Stimulated activated CD8-positive, alpha-beta memory T cell treated with anti-CD3 and anti-CD28 coated beads, Interleukin-12 subunit alpha, Interleukin-12 subunit beta, amount 100 ng/mL, for 24 hours (primary cell): ENCODE measurements at regions not wholly inside any gene's neighbourhood (a gene's known extent, or its start where the extent isn't known, plus 50 kb on each side); places are given as distances from the start of the nearest gene placed in this dataset.

Source experiments
- DNase-seq: peaks from one replicate; pipeline ENCODE4 v3.0.0-alpha.2; 2020; ENCODE audit errors: extremely low read depth

DNA sequence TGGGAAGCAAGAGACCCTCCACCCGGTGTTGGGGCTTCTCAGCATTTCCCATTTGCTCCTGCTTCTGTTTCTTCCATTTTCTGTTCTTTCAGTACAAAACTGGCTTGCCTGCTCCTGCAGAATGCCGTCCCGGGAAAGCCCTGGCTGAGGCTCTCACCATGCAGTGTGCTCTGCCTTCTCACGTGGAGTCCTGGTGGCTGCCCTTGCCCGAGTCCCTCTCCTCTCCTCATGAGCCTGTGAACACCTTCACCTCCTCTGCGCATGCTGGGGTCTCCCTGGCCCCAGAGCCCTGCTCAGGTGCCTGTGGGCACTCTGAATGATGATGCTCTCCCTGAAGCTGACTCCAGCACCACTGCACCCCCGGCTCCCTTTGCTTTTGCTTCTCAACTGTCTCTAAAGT lies 752.0 kb downstream of the QKI start:
- DNase-seq: no peak

DNA sequence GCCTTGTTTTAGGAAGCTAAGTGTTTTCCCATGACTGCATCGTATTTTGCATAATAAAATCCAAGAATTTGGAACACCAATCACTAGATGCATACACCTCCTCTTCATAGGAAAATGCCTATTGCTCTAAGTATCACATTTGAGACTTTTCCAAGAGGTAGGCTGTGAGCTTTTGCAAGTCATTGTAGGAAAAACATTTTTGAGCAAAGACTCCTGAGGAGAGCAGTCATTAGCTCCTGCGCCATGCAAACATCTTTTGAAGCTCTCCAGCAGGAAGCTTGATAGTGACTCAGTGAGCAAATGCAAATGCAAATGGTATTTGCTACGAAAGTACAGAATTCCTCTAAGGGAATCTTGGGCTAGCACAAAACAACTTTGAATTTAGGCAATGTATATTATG lies 750.4 kb downstream of the QKI start:
- DNase-seq: no peak

DNA sequence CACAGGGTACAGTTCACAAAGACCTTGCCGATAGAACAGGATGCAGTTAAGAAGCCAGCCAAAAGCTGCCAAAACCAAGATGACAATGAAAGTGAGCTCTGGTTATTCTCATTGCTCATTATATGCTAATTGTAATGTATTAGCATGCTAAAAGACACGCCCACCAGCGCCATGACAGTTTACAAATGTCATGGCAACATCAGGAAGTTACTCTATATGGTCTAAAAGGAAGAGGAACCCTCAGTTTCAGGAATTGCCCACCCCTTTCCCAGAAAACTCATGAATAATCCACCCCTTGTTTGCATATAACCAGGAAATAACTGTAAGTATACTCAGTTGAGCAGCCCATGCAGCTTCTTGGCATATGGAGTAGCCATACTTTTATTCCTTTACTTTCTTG lies 748.7 kb downstream of the QKI start:
- DNase-seq: no peak

DNA sequence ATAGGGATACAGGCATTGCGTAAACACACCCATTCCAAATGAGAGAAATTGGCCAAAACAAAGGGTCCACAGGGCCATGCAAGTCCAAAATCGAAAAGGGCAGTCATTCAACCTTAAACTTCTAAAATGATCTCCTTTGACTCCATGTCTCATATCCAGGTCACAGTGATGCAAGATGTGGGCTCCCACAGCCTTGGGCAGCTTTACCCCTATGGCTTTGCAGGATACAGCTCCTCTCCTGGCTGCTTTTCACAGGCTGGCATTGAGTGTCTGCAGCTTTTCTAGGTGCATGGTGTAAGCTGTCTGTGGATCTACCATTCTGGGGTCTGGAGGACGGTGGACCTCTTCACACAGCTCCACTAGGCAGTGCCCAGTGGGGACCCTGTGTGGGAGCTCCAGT lies 744.5 kb downstream of the QKI start:
- no peak for DNase-seq

DNA sequence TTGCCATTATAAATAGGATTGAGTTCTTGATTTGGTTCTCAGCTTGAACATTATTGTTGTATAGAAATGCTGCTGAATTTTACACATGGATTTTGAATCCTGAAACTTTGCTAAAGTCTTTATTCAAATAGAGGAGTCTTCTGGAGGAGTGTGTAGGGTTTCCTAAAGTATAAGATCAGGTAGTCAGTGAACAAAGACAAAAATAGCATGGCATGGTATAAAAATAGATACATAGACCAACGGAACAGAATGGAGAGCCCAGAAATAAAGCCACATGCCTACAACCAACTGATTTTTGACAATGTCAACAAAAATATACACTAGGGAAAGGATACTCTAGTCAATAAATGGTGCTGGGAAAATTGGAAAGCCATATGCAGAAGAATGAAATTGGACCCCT lies 740.1 kb downstream of the QKI start:
- no peak for DNase-seq

DNA sequence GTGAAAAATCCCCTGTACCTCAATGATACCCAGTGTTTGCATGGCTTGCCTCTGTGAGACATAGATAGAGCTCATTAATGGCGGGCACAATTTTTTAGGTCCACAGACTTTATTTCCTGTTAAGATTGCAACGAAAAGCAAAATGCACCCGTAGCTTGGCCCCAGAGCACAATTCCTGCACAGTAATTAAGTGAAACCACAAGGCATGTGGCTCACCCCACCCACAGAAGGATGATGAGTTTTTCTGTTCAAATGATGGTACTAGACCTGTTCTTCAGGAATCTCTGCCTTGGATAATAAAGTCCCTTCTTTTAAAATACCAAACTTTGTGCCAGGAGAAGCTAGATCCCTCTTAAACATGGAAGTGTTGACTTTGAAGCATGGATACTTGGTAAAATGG lies 738.1 kb downstream of the QKI start:
- DNase-seq: no peak

DNA sequence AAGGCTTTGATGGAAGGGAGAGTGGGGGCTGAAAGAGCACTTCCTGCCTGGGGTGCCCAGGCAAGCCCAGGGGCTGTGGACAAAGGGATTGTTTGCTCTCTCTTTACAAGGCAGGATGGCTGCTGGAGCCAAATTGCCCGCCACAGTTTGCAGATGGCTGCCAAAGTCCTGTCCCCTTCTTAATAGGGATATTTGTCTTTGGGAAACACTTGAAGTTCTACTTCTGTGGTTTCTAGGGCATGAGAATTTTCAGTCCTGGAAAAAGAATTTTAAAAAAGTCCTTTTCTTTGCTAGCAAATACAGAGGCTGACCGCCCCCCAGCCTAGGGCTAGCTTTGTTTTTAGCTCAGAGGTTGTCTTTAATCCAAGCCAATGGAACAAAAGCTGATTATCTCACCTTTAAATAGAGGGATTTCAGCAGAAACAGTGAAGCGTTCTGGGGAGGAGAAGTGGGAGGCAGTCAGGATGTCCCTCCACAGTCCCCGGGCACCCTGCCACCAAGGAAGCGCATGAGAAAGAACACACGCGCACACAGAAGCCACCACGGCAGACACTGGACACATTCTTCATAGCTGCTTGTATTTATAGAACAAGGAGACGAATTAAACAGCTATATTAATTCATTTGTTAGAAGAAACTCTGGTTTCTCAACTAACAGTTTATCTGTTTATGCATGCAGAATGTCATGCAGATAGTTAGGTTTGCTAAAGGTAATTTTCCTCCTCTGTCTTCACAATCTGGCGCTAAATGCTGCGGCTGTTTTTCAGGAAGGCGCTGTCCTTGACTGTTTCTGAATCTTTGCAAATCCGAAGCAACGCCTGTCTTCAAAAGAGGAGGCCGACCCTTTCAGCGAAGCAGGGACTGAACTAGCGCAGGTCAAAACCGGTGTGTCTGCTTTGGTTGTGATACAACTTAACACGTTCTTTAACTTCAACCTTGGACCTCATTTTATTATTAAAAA lies 736.9 kb downstream of the QKI start:
- DNase-seq: no peak

DNA sequence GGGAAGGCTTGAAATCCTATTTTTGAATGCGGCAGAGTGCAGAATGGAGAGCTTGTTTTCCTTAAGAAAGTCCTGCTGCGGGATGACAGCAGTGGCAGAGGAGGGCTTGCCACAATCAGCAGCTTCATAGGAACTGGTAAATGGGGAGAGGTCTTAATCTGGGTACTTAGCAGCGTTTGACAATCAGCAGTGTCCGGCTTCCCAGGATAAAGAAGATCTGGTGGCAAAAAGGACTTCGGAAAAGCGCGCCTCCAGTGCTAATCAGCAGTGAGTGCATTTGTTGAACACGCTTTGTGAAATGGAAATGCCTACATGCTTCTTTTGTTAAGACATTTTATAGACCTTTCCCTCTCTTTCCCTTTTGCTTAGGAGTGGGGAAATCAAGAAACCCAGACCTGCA lies 735.7 kb downstream of the QKI start:
- DNase-seq: no peak

DNA sequence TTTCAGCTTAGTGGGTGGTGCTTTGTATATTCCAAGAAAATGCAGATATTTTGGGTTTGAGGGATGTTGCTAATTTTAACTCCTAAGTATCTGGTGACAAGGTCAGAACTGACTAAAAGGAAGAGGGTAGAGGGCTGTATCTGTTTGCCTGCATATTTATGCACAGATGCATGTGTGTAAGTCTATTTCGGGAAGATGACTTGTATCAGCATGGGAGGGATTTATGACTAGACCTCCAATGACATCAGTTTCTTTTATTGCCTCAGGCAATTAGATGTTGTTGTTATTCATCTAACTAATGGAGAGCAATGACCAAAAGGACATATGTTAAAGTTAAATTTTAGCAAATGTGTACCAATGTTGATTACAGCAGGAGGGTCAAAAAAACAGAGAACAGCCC lies 734.3 kb downstream of the QKI start:
- no peak for DNase-seq

DNA sequence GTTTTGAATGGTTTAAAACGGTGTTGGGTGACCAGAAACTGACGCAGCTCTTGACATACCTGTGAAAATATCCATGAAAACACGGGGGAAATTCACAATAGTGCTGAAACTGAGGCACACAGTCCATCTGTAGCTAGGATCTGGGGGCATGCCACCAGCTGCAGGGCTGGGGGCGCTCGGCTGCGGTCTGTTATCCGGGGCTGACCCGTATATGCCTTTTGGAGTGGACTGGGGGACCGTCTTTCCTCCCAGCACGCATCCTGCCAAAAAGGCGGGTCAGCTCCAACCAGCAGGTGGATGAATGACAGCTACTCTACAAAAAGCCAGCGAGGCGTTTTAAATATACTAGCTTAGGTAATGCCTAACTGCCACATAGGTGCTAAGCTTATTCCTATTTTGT lies 729.8 kb downstream of the QKI start:
- DNase-seq: no peak

DNA sequence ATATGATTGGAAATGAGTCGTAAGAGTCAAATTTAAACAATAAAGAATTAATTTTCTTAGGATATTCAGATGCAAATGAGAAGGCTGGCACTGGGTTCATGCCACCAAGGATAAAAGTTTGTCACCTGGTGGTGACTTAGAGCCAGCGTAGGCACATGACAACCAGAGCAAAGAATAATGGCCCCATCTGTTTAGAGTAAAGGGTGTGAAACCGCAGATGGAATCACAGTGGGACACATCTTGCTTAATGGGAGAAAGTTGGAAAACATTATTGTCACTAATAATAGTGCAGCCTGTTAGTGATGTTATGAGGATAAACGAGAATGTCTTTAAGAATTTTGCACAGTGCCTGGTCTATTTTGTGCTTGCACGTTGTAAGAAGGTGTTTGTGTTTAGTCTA lies 727.8 kb downstream of the QKI start:
- DNase-seq: no peak

DNA sequence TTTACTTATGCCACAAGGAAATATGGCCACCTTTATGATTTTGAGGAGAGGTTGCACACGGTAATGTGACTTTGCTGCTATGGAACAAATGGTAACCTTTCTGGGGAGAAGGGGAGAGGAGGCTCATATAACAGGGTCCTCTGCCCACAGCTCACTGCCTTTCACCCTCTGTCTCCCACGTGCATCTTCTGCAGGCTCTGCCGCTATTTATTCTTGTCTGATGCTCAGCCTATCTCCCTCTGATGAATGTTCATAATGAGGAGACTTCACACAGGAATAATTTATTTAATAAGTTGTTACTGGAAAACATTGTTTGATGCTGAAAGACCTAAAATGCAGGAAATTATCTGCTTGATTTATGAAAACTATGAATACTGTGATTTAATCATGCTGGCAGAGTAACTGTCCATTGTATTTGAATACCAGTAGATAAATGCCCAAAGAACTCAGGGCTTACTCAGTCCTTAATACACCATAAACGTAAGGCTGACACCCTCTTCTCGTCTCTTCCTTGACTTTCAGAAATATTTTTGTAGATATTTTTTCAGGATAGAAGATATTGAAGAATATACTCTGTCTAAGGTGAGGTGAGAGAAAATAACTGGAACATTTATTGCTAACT lies 721.1 kb downstream of the QKI start:
- no peak for DNase-seq

DNA sequence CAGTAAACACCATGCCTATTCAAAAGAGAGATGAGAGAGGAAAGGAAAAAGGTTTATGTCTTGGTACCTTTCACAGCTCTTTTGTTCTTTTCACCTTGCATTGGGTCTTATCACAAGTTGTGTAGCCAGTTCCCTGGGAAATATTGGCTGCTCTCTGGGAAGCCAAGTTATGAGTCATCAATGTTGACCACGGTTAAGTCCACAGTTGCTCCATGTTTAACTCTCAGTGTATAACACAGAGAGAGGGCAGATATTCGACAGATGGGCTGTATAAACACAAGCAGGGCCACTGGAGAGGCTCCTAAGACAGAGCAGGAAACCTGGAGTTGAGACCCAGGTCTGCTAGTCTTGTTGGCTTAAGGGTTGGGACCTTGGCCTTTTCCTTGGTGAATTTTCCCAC lies 718.6 kb downstream of the QKI start:
- no peak for DNase-seq

DNA sequence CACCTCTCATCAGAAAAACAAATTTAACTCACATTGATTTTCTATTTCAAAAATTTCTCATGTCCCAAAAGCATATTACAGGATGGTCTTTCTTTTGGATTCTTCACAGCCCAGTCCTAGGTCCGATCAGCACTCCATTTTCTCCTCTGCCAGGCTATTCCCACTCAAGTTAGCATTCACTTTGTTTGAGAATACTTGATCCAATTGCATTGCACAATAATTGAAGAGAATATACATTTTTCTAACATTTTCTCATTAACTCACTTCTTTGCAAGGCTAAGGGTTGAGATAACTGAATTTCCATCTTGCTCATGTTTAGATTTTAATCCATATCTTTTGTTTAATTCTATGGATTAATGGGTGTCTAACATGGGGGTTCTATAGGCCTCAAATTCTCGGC lies 716.1 kb downstream of the QKI start:
- DNase-seq: no peak

DNA sequence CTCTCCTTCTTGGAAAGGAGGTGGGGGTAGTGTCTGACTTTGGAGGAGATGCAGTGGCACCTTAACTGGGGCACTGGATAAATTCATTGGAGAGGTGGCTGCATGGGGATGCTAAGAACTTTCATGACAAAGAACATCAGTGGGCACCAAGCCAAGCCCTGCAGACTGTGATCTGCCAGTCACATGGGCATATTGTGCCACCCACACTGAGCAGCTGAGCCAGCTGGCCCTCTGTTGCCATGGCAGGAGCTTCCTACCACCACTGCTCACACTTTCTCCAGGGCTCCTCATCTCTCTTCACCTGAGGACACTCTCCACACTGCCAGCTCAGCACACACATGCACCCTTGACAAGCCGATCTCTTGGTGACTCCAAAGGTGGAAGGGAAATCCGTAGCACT lies 715.6 kb downstream of the QKI start:
- no peak for DNase-seq

DNA sequence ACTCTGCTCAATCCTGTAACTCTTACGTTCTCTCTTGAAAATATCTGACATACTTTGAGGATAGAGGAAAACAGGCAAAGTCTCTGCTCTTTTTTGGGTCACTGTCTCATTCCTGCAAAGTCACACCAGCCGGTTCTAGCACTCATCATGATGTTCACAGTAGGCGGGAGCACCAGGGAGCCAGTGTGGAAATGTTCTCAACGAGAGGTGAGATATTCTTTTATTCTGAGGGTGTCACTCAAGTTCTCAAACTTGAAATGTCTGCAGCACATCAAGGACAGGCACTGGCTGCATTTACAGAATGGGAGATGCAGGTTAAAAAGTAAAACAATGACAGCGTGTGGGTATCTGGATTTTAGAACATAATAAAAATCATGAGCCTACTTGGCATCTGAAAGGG lies 714.7 kb downstream of the QKI start:
- no peak for DNase-seq

DNA sequence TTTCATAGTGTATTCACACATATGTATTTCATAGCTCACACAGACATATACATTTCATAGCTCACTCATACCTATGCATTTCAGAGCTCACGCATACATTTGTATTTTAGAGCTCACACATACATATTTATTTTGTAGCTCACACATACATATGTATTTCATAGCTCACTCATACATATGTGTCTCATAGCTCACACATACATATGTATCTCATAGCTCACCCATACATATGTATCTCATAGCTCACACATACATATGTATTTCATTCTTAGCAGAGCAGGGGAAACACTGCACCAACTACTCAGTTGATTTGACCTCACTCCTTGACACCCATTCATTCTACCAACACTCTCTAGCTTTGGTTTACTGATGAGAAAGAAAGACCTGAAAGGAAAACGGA lies 713.6 kb downstream of the QKI start:
- DNase-seq: no peak

DNA sequence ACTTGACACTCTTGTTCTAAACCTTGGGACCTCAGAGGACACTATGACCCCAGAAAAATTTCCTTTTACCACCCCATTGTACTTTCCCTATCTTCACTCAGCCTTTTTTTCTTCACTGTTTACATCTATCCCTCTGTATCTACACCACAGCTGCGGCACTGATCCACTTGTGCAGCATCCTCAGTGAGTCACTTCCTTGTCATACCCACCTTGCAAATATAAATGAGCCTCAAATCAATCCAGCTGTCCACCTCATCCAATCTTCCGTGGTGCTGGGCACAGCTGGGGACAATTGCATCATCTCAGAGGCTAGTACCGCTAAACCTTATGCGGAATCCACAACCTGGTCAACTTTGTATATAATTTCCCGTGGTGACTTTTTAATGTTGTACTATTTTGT lies 710.5 kb downstream of the QKI start:
- DNase-seq: no peak

DNA sequence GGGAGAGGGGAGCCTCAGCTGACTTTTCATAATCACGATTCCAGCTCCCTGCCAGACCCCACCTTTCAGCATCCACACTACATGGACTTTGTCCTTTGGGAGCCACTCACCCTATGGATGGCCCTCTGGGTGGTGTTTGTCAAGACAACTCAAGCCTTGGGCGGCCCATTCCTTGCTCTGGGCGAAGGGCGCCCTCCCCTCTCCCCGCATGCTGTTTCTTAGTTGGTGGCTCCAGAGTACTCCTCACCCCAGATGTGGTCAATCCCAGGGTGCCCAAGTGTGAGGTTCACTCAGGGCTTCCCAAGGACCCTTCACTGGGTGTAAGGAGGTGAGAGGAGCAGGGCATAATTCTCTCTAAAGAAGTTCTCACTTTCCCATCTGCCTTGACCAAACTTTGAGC lies 710.0 kb downstream of the QKI start:
- no peak for DNase-seq

DNA sequence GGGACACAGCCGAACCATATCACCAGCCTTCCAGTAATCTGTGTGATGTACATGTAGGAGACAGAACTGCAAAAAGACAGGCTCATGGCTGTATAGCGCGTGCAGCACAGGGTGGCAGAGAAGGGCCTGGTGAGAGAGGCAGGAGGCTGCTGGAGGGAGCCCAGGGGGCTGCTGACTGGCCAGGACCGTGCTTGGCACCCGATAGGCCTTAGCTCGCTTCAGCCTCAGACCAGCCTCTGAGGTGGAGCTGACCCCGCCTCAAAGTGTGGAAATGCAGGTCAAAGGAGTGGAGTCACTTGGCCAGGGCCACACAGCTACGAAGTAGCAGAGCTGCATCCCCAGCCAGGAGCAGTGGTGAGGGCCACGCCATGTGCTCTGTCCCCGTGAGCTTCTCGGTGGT lies 707.6 kb downstream of the QKI start:
- DNase-seq: no peak

DNA sequence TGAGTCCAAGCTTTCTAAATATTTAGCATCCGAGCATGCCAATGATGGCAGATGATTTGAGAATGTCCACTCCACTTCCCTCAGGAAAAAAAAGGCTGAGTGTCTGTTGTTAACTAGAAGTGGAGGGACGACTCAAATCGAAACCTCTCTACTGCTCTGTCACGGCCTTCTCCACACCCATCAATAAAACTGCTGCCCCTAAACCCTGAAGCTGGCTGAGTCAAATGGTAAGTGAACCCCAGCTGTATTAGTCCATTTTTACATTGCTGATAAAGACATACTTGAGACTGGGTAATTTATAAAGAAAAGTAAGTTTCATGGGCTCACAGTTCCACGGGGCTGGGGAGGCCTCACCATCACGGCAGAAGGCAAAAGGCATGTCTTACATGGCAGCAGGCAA lies 707.0 kb downstream of the QKI start:
- no peak for DNase-seq

DNA sequence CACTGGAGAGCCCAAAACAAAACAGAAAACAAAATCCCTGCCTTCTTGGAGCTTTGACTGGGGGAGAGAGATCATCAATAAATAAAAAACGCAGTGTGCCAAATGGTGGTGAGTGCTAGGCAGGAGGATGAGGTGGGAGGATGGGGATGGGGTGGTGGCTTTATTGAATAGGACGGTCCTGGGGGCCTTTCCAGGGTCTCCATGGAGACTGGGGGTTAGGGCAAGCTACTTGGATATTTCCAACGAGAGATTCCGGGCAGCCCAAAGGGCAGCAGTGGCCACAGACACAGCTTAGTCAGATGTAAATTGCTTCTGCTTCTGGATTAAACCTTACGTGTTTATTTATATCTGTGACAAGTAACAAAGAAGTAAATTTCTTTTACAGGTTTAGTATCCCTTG lies 700.1 kb downstream of the QKI start:
- DNase-seq: no peak

DNA sequence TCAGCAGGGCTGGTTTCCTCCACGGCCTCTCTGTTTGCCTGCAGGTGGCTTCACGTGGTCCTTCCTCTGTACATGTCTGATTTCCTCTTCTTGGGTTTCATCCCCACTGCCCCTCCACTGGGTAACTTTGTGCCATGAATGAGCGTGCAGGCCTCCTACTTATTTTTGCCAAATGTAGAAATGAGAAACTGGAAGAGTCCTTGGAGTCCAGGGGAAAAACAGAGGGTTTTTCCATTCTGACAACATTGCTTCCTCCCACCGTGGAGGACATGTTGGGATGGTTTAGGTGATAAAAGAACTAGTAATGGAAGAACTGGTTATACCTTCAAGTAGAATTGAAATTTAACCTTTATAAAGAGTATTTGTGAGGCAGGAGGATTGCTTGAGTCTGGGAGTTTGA lies 699.5 kb downstream of the QKI start:
- no peak for DNase-seq

DNA sequence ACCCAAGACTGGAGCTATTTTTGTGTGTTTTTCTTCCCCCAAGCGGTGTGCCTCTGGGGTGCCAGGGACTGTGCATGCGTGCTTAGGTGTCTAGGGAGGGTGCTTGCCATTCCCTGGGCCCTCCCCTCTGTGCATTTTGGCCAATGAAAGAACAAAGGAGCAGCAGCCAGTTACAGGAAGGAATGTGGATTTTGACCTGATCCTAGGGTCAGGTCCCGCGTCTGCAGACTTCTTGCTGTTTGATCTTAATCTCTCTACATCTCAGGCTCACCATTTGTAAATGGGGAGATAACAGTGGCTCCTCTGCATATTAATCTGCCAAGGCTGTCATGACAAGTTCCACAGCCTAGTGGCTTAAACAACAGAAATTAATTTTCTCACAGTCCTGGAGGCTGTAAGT lies 699.1 kb downstream of the QKI start:
- DNase-seq: no peak
